ENCODE measurements at regions not wholly inside any gene's neighbourhood (a gene's known extent, or its start where the extent isn't known, plus 50 kb on each side); places are given as distances from the start of the nearest gene placed in this dataset.
"Not testable (repeated sequence)": the region's sequence is repeated elsewhere in the genome, so short reads cannot be mapped to it uniquely, and the experiment has no call there.

DNA sequence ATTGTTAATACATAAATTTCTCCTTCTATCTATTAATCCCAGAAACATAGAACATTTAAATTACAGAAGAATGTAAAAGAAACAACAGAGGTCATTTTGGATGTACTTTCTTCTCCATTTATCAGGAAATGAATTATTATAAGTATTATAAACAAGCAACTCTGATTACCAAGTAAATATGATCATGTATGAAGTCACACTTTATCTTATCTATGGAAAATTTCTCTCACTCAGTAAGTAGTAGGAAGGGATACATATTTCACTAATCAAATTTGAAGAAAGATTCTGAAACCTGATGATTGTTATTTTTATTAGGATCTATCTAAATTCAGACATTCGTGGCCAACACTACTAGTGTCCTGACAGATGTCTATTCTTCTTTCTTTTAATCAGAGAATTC, 770.7 kb downstream of the LTN1 start:
- DNase-seq, result no peak

DNA sequence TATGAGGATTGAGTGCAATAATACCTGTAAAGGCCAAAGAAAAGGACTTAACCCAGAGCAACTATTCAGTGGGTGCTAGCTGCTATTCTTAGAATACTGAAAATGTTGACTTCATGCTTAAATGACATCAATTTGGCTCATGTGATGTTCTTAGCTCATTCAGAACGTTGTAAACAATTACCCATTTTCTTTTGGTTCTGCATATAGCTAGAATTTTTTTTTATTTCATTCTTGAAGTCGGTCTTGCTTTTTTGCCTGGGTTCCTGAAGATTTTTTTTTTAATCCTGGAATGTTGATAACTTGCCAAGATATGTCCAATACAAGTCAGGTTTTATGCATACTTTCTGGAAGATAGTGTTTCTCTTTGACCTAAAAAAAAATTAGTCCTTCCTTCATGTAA, 772.0 kb downstream of the LTN1 start:
- no peak for DNase-seq

- no peak for DNase-seq
Observed at GRCh38 chr21:28216976-28217523, 775.6 kb downstream of the LTN1 start.

- no peak for DNase-seq
Observed at GRCh38 chr21:28215214-28215954, 777.3 kb downstream of the LTN1 start.

GRCh38 chr21:28214786-28215185, 777.9 kb downstream of the LTN1 start:
- DNase-seq, result no peak

GRCh38 chr21:28213261-28213660, 779.4 kb downstream of the LTN1 start:
- no peak for DNase-seq

DNA sequence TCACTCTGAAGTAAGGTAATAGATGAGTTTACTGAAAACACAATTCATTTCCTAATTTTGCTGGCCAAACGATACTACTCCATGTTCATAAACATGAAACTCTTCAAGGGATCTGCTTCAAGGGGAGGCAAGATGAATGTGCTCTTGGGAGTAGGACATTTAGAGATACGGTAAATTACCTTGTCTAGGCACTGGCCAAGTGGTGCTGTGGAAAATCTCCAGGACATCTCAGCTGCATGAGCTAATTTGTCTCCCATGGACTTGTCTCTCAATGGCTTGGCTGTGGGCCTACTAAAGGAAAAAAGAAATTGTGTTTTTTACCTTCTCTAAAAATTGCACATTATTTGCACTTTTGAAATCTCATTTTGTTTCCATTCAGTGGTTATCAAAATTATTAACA, 780.6 kb downstream of the LTN1 start:
- DNase-seq, result no peak

- no peak for DNase-seq
Observed at GRCh38 chr21:28207436-28208173, 785.1 kb downstream of the LTN1 start.

- DNase-seq, result peak; percentile 6
Observed at GRCh38 chr21:28200726-28201125, 792.0 kb downstream of the LTN1 start.

DNA sequence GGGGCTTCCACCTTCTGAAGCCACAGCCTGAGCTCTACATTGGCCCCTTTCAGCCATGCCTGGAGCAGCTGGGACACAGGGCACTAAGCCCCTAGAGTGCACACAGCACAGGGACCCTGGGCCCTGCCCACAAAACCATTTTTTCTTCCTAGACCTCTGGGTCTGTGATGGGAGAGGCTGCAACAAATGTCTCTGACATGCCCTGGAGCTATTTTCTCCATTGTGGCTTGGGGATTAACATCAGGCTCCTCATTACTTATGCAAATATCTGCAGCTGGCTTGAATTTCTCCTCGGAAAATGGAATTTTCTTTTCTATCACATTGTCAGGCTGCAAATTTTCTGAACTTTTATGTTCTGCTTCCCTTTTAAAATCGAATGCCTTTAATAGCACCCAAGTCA, 795.7 kb downstream of the LTN1 start:
- DNase-seq, result no peak

GRCh38 chr21:28193189-28193588, 799.5 kb downstream of the LTN1 start:
- no peak for DNase-seq

DNA sequence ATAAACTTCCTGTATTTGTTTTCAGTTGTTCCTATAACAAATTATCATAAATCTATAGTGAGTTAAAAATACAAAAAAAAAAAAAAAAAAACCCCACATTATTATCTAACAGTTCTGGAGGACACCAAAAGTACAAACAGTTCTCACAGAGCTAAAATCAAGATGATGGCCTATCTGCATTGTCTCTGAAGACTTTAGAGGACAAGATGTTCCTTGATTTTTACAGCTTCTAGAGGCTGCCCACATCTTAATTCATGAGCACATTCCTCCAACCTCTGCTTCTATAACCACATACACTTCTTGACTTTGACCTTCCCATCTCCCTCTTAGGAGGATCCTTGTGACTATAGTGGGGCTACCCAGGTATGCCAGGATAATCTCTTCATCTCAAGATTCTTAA, 806.1 kb downstream of the LTN1 start:
- no peak for DNase-seq

DNA sequence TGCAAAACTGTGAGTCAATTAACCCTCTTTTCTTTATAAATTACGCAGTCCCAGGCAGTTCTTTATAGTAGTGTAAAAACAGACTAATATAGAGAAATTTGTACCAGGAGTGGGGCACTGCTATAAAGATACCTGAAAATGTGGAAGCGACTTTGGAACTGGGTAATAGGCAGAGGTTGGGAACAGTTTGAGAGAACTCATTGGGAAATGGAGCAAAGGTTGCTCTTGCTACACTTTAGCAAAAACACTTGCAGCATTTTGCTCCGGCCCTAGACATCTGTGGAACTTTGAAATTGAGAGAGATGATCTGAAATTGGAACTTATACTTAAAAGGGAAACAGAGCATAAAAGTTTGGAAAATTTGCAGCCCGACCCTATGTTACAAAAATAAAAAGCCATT, 810.9 kb downstream of the LTN1 start:
- no peak for DNase-seq

- DNase-seq, result no peak
Observed at GRCh38 chr21:28179136-28179535, 813.5 kb downstream of the LTN1 start.

DNA sequence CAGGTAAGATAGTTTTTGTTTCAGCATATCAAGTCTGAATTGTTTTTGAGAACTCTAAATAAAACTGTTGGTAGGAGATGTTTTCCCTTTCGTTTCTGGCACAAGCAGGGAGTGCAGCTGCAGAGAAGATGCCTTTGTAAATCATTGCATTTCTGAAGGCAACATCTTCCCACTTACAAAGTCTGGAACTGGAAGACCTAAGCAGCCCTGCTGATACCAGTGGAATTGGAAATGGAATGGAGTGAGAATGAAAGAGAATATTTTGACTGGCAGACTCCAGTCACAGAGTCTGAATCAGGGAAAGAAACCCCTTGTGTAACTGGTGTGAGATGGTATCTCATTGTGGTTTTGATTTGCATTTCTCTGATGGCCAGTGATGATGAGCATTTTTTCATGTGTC, 815.6 kb downstream of the LTN1 start:
- no peak for DNase-seq

DNA sequence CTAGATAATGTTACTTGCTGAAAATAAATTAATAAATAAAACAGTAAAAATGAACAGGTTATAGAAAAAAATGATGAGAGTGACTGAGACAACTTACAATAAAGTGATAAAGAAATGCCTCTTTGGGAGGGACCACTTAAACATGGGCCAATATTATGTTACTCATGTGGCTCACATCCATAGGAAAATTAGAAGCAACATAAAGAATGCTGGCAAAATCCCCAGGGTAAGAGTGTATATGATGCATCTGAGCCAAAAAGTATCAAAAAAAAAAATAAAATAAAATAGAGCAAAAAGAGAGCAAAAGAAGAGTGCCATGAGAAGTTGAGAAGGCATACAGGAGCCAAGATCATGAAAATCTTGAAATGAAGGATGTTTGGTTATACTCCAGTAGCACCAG, 818.0 kb downstream of the LTN1 start:
- DNase-seq, result no peak

- no peak for DNase-seq
Observed at GRCh38 chr21:28174006-28174405, 818.7 kb downstream of the LTN1 start.

GRCh38 chr21:28172376-28172775, 820.3 kb downstream of the LTN1 start:
- DNase-seq, result no peak

GRCh38 chr21:28167366-28167765, 825.3 kb downstream of the LTN1 start:
- DNase-seq, result no peak

- not testable (repeated sequence) for DNase-seq
Observed at GRCh38 chr21:28164519-28164918, 828.2 kb downstream of the LTN1 start.

- not testable (repeated sequence) for DNase-seq
Observed at GRCh38 chr21:28162052-28162451, 830.6 kb downstream of the LTN1 start.

GRCh38 chr21:28160378-28160777, 832.3 kb downstream of the LTN1 start:
- no peak for DNase-seq

DNA sequence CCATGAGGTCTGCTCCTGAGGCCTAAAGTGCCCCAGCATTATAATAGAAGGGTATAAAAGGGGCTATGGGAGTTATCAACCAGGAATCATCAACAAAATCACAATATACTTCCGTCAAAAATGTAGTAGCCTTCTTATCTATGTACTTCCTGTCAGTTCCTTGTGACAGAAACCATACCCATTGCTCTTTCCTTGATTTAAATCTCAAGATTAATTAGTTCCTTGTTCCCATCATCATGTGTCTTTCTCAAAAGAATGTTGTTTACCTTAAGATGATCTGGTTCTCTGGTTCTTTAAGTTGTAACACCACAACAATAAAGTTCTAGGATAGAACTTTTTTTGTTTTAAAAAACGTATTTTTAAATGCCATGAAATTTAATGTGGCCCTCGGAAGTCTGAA, 833.3 kb downstream of the LTN1 start:
- DNase-seq, result no peak

DNA sequence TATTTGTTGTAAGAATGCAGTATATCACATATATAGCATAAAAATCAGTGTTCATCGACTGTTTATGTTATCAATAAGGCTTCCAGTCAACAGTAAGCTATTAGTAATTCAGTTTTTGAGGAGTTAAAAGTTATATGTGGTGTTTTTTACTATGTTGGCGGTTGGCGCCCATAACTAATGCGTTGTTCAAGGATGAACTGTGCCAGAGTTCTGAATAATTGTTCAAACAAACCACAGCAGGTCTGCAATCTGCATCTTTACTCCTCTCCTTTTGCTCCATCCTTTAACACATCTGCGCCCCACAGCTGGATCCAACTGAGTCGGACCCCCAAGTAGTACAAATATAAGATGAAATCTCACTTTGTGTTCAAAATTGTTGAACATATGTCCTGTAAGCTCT, 836.1 kb downstream of the LTN1 start:
- no peak for DNase-seq
